ENCODE measurements at regions not wholly inside any gene's neighbourhood (a gene's known extent, or its start where the extent isn't known, plus 50 kb on each side); places are given as distances from the start of the nearest gene placed in this dataset.

DNA sequence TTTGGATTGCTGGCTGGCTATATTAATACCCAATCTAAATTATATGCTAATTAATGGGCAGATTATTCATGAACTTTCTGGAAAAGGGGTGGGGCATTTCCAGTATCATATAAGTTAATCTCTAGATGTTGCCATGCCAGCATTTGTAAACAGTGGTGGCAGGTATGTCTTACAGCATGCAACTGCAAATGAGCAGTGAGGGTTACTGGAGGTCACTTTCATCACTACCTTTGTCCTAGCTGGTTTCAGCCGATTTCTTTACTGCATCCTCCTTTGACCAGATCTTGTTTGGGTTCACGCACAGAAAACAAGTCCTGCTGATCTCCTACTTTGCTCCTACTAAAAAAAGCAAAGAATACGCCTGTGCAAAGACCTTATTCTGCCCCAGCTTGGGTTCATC is 89.1 kb upstream of the USP47 start:
- TF ChIP-seq CTCF (IDR thresholded peaks at IDR 0.05) = no peak
- no peak for TF ChIP-seq POLR2A (IDR thresholded peaks at IDR 0.05)
